HFFc6 (cell line): ENCODE measurements at regions not wholly inside any gene's neighbourhood (a gene's known extent, or its start where the extent isn't known, plus 50 kb on each side); places are given as distances from the start of the nearest gene placed in this dataset.

Experiments used
- DNase-seq: peaks from one replicate; pipeline ENCODE4 v3.0.0-alpha.2; 2018
- H3K27ac Mint-ChIP-seq: 2 replicates; pipeline ENCODE4 v1.8.0; 2020; ENCODE audit warnings: mild to moderate bottlenecking, mixed read lengths
- H3K27me3 Mint-ChIP-seq: 2 replicates; pipeline ENCODE4 v1.8.0; 2021; ENCODE audit warnings: mild to moderate bottlenecking, moderate library complexity, mixed read lengths; ENCODE audit not compliant: insufficient read depth
- H3K36me3 Mint-ChIP-seq: 2 replicates; pipeline ENCODE4 v1.8.0; 2021; ENCODE audit warnings: low read depth, mixed read lengths
- H3K4me1 Mint-ChIP-seq: 2 replicates; pipeline ENCODE4 v1.8.0; 2020; ENCODE audit warnings: low read depth, mixed read lengths
- H3K4me3 Mint-ChIP-seq: 2 replicates; pipeline ENCODE4 v1.8.0; 2020; ENCODE audit warnings: mild to moderate bottlenecking, moderate library complexity, mixed read lengths
- H3K9me3 Mint-ChIP-seq: 2 replicates; pipeline ENCODE4 v1.8.0; 2020; ENCODE audit warnings: mild to moderate bottlenecking, mixed read lengths
- TF ChIP-seq, protein P1 (sequence below): fragments of 200-600 bp; sonication (generic); IDR thresholded peaks from 2 replicates; pipeline ENCODE4 v1.5.0; 2021; ENCODE audit warnings: antibody characterized with exemption, mild to moderate bottlenecking

DNA sequence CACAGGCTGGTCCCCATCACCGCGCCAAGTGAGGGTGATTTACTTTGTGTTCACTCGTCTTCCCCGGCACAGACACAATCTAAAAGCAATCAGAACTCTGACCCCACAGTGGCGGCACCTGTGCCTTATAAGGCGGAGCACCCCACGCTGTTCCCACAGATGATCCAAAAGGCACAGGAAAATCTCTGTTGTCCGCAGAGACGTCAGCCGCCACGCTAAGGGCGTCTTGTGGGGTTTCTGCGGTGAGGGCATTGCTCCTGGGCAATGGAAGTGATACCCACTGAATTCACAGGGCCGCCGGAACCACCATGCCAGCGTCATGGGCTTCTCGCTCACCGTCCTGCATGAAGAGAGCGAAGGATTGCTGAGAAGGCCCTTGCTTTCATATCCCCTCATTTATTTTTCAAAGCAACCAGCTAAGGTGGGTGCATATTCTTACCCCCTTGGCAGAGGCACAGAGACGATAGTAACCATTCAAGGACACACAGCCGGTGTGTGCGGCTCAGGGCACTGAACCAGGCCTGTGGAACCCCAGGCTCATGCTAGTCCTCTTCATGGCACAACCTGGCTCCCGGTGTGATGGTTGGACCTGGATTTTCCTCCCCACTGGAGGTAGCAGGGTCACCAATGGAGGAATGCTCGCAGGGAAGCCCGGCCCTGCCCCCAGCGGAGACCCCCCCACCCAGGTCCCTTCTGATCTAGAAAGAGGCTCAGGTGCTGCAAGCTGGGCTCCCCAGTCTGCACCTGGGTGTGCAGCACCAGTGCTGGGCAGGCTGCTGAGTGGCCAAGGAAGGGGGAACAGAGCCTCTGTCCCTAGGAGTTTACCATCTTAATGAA, 279.0 kb downstream of the TCERG1L start:
- TF ChIP-seq, protein P1, sequence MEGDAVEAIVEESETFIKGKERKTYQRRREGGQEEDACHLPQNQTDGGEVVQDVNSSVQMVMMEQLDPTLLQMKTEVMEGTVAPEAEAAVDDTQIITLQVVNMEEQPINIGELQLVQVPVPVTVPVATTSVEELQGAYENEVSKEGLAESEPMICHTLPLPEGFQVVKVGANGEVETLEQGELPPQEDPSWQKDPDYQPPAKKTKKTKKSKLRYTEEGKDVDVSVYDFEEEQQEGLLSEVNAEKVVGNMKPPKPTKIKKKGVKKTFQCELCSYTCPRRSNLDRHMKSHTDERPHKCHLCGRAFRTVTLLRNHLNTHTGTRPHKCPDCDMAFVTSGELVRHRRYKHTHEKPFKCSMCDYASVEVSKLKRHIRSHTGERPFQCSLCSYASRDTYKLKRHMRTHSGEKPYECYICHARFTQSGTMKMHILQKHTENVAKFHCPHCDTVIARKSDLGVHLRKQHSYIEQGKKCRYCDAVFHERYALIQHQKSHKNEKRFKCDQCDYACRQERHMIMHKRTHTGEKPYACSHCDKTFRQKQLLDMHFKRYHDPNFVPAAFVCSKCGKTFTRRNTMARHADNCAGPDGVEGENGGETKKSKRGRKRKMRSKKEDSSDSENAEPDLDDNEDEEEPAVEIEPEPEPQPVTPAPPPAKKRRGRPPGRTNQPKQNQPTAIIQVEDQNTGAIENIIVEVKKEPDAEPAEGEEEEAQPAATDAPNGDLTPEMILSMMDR = no peak
- DNase-seq = no peak
- H3K4me3 Mint-ChIP-seq = no peak overlapping the region
- H3K27ac Mint-ChIP-seq = no peak overlapping the region
- no peaks in the 10 kb centered on the region for H3K4me1 Mint-ChIP-seq
- peaks cover 67% of the 10 kb centered on the region for H3K9me3 Mint-ChIP-seq
- H3K27me3 Mint-ChIP-seq = no peaks in the 10 kb centered on the region
- H3K36me3 Mint-ChIP-seq = peaks cover 10% of the 10 kb centered on the region; the same call in 1 of the 2 replicates

DNA sequence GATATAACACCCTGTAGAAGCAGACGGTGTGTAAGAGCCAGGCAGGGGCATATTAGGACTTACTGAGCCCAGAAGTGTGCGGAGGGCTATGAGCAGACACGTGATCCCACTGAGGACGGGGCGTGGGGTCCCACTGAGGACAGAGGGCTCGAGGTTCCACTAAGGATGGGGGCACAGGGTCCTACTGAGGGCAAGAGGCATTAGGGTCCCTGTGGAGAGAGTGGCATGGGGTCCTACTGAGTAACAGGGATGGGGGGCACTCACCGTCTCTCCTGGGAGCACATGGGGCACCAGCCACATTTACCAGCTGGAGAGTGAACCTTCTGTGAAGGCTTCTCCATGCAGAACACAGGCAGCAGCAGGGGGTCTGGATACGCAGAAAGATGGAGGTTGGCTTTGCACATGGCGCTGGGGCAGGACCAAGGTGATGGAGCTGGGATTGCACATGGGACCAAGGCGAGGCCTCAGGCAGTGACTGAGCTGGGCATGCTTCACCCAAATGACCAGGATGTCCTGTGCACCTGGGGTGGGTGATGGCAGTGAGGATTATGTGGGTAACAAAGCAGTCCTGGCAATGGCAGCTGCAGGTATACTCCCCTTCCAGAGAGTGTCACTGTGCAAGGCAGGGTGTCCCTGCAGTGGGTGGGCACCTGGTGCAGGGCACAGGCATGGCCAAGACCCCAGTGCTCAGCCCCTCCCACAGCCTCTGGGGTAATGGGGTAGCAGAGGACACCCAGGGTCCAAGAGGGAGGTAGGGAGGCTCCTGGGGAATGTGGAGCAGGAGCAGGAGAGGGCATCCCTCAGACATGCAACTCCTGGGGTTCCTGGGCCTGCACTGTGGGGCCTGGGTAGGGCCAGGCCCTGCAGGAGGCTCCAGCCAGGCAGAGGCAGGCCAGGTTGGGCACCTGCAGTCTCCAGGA, 278.1 kb downstream of the TCERG1L start:
- Mint-ChIP-seq H3K4me3 (no peak overlapping the region), H3K27ac (no peak overlapping the region), H3K36me3 (peaks cover 10% of the 10 kb centered on the region; the same call in 1 of the 2 replicates), H3K4me1 (no peaks in the 10 kb centered on the region), H3K27me3 (no peaks in the 10 kb centered on the region), H3K9me3 (peaks cover 59% of the 10 kb centered on the region)
- TF ChIP-seq, protein P1 = no peak
- DNase-seq = no peak

DNA sequence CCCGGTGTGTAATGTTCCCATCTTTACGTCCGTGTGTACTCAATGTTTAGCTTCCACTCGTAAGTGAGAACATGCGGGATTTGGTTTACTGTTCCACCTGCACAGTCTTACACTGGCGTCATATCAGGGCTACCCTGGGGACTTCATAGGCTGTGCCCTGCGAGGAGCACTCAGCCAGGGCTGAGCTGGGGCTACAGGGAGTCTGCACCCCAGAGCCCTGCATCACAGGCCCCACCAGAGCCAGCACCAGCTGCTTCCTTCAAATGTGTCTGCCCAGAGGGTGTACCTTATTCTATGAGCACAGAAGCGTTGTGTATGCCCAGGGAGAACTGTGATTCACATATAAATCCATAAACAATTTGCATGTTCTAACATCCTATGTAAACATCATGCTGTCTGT, 277.1 kb downstream of the TCERG1L start:
- H3K4me1 Mint-ChIP-seq = no peaks in the 10 kb centered on the region

DNA sequence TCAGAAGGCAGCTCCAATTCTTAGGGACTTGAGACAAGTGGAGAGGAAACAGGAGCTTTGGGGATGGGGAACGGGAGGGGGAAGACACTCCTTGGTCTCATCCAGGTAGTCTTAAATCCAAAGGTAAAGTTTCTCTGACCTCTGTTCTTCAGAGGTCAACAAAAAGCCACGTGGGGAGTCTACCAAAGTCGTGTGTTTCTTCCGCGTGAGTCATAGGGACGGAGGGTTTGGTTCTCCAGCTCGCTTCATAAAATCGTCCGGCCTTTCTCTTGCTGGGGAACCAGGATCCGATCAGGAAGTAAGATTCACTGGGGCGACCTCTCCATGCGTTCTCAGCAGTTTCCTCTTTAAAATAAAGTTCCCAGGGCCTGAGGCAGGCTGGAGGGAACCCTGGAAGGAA, 275.7 kb downstream of the TCERG1L start:
- peaks cover 45% of the 10 kb centered on the region for H3K9me3 Mint-ChIP-seq
- peaks cover 10% of the 10 kb centered on the region; the same call in 1 of the 2 replicates for H3K36me3 Mint-ChIP-seq
- no peaks in the 10 kb centered on the region for H3K4me1 Mint-ChIP-seq
- no peak for DNase-seq
- no peak overlapping the region for H3K27ac Mint-ChIP-seq
- H3K27me3 Mint-ChIP-seq = no peaks in the 10 kb centered on the region
- H3K4me3 Mint-ChIP-seq = no peak overlapping the region
- TF ChIP-seq, protein P1 = no peak

More for the DNA sequence above, 277.1 kb downstream of the TCERG1L start:
- H3K9me3 Mint-ChIP-seq = peaks cover 48% of the 10 kb centered on the region
- H3K27ac Mint-ChIP-seq = no peak overlapping the region
- TF ChIP-seq, protein P1 = no peak
- H3K36me3 Mint-ChIP-seq = peaks cover 10% of the 10 kb centered on the region; the same call in 1 of the 2 replicates
- H3K4me3 Mint-ChIP-seq = no peak overlapping the region
- no peak for DNase-seq
- H3K27me3 Mint-ChIP-seq = no peaks in the 10 kb centered on the region

DNA sequence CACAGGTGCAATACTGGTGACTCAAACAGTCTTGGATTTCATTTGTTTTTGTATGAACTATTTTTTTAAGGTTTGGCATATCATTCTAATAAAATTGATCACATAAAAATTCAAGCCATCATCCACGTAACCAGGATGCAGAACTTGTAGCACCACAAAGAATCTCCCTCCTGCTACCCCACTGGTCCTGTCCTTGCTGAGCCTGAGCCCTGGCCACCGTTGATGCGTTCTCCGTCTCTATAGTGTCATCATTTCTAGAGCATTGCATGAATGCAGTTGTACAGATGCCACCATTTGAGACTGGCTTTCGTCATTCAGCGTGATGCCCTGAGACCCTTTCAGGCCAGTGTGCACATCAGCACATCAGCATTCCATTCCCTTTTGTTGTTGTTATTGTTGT, 273.5 kb downstream of the TCERG1L start:
- Mint-ChIP-seq H3K9me3 (peaks cover 22% of the 10 kb centered on the region), H3K4me3 (no peak overlapping the region), H3K27ac (no peak overlapping the region), H3K36me3 (peaks cover 3% of the 10 kb centered on the region; the same call in 1 of the 2 replicates), H3K27me3 (no peaks in the 10 kb centered on the region), H3K4me1 (no peaks in the 10 kb centered on the region)
- no peak for DNase-seq
- TF ChIP-seq, protein P1 = no peak
